HG03575 (cell line): ENCODE measurements at regions not wholly inside any gene's neighbourhood (a gene's known extent, or its start where the extent isn't known, plus 50 kb on each side); places are given as distances from the start of the nearest gene placed in this dataset.
"Not testable (repeated sequence)": the region's sequence is repeated elsewhere in the genome, so short reads cannot be mapped to it uniquely, and the experiment has no call there.

Experiments
- ATAC-seq: cut with Tn5 transposase; IDR thresholded peaks from one replicate; pipeline ENCODE4 v1.9.1; 2021; ENCODE audit not compliant: unreplicated experiment, insufficient number of reproducible peaks, low FRiP score; ENCODE audit errors: extremely low read depth

GRCh38 chr6:115873901-115874300, 186.8 kb downstream of the FRK start:
- ATAC-seq: no peak

GRCh38 chr6:115870464-115870863, 190.2 kb downstream of the FRK start:
- ATAC-seq: no peak

- ATAC-seq: no peak
Observed at GRCh38 chr6:115865914-115866313, 194.8 kb downstream of the FRK start.

DNA sequence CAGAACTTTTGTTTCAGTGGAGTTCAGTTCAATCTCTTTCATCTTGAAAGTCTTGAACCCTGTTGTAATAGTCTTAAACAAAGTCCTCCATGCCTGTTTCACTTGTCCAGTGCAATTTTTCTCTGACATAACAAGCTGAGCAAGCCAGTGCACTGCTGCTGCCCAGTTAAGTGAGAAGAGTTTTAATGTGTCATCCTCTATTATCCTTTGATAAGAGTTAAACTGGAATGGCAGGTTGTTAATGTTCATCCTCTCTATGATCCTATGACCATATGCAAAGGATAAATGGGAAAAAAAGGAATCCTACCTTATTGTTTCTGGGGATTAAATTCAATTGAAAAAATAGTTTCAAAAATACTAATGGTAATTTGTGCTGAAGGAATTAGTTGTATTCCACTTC, 197.5 kb downstream of the FRK start:
- no peak for ATAC-seq

DNA sequence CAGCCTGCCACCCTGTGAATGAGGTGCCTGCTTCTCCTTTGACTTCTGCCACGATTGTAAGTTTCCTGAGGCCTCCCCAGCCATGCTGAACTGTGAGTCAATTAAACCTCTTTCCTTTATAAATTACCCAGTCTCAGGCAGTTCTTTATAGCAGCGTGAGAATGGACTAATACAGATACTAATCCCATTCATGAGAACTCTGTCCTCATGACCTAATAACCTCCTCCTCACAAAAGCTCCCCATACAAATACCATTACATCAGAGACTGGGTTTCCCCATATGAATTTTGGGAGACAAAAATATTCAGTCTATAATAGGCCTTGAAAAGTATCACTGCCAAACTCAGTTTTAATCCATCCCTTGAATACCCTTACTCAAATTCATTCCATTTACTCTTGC, 199.0 kb downstream of the FRK start:
- ATAC-seq: not testable (repeated sequence)

- not testable (repeated sequence) for ATAC-seq
Observed at GRCh38 chr6:115859577-115859976, 201.1 kb downstream of the FRK start.

GRCh38 chr6:115854866-115855665, 205.6 kb downstream of the FRK start:
- ATAC-seq: no peak

GRCh38 chr6:115847671-115848070, 213.0 kb downstream of the FRK start:
- ATAC-seq: no peak

GRCh38 chr6:115843945-115844344, 216.7 kb downstream of the FRK start:
- ATAC-seq: no peak

DNA sequence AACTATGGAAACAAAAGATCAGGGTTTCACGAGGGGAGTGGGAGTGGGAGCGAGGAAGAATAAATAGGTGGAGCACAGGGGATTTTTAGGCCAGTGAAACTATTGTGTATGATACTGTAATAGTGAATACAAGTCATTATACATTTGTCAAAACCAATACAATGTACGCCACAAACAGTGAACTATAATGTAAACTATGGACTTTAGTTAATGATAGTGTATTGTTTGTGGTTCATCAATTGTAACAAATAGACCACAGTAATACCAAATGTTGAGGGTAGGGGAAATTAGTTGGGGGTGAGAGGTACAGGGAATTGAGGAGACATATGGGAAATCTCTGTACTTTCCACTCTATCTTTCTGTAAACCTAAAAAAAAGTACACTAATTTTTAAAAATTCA, 218.4 kb downstream of the FRK start:
- no peak for ATAC-seq

GRCh38 chr6:115839583-115840181, 221.0 kb downstream of the FRK start:
- no peak for ATAC-seq

GRCh38 chr6:115838763-115839401, 221.8 kb downstream of the FRK start:
- peak; percentile 69 for ATAC-seq

- no peak for ATAC-seq
Observed at GRCh38 chr6:115838216-115838615, 222.5 kb downstream of the FRK start.

- not testable (repeated sequence) for ATAC-seq
Observed at GRCh38 chr6:115836374-115836773, 224.3 kb downstream of the FRK start.

GRCh38 chr6:115835314-115835713, 225.4 kb downstream of the FRK start:
- no peak for ATAC-seq

GRCh38 chr6:115834542-115834941, 226.1 kb downstream of the FRK start:
- ATAC-seq: not testable (repeated sequence)

GRCh38 chr6:115832786-115833185, 227.9 kb downstream of the FRK start:
- no peak for ATAC-seq

DNA sequence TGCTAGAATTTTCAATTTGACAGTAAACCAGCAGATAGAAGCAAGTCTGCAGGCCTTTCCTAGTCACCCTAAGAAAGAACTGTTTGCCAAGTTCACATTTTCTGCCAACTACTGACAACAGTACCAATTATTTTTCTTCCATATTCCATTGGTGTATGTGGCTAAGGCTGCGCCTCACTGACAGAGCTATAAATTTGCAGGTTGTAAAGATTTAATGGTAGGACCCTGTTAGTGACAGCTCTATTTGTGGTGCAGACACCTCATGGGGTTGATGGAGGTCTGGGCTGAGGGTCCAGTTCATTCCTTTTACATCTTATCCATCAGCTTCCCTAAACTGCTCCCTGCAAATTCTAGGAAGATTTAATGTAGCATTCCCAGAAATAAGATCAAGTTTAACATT, 228.5 kb downstream of the FRK start:
- ATAC-seq: no peak

DNA sequence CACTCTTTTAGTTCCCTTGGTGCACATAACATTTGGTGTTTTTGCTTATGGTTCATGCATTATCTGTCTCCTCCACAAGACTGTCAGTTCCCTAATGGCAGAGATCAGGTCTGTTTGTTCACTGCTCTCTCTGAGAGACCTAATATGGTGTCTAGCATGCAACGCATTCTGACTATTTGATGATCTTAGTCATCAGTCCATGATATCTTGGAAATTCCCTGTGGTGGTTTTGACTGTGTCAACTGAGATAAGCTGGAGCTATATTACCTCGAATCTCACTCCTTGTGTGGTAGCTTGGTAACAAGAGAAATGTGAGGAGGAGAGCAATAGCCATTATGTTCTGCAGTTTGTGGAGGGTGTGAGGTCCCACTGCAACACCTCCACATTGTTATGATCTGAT, 229.8 kb downstream of the FRK start:
- no peak for ATAC-seq

DNA sequence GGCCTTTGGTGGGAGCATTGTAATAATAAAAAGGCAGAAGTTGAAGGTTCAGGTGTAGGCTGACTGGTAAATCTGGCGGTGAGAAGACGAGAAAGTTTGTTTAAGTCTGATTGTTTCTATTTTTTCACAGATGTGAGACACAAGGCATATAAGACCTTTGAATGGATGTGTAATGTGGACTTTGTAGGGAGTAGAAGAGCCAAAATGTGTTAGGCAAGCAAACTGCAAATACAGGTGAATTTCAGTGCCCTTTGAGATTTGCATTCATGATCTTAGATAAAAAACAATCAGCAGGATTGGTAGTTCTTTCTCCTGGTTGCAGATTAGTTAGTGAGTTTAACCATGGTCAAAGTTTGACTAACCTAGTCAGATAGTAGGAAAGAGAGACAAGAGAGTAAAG, 238.9 kb downstream of the FRK start:
- no peak for ATAC-seq
